Spleen (tissue), 7 donors: ENCODE measurements at regions not wholly inside any gene's neighbourhood (a gene's known extent, or its start where the extent isn't known, plus 50 kb on each side); places are given as distances from the start of the nearest gene placed in this dataset.

ENCODE experiments used
- CTCF ChIP-seq, 11 experiments: fragments of 200-600 bp in 7 of 11; fragments of 450-650 bp in 4 of 11; sonication (generic) in 4 of 11; IDR thresholded peaks in 8 of 11; conservative IDR thresholded peaks in 3 of 11; 1 replicate in 7 of 11; 2 replicates in 4 of 11; pipeline versions ENCODE4 v1.4.0 to v1.8.0; 2016 to 2021; ENCODE audit warnings: antibody characterized with exemption in 11 of 11, inconsistent platforms in 4 of 11, mild to moderate bottlenecking in 1 of 11
- POLR2A ChIP-seq, 3 donors: fragments of 450-650 bp; IDR thresholded peaks; one replicate each; pipeline ENCODE4 v1.5.1; 2017; ENCODE audit warnings: antibody characterized with exemption in 3 of 3, mild to moderate bottlenecking in 1 of 3
- donor health status: DM: no; HTN: no; CAD: no; lungs with moderate emphysema.
- donor health status: DM: no; HTN: no; CAD: no.
- donor health status: DM: no; HTN: no; CAD: no.

GRCh38 chr16:64272028-64272427 lies 849.8 kb downstream of the CDH11 start:
- TF ChIP-seq CTCF (IDR thresholded peaks at IDR 0.05 in 8 of 11, conservative IDR thresholded peaks at IDR 0.05 in 3 of 11) (no peak), POLR2A (IDR thresholded peaks at IDR 0.05) (no peak)
